ENCODE measurements at regions not wholly inside any gene's neighbourhood (a gene's known extent, or its start where the extent isn't known, plus 50 kb on each side); places are given as distances from the start of the nearest gene placed in this dataset.
"Not testable (repeated sequence)": the region's sequence is repeated elsewhere in the genome, so short reads cannot be mapped to it uniquely, and the experiment has no call there.

GRCh38 chr13:50474088-50474662 lies 369.3 kb downstream of the DLEU7 start:
- DNase-seq: no peak
- H3K27ac Mint-ChIP-seq: no peak overlapping the region
- no peak overlapping the region for H3K4me3 Mint-ChIP-seq
- no peaks in the 10 kb centered on the region for H3K9me3 Mint-ChIP-seq
- no peaks in the 10 kb centered on the region for H3K4me1 Mint-ChIP-seq
- ChIA-PET POLR2A (no interaction called here), CTCF (no interaction called here)
- peaks cover 5% of the 10 kb centered on the region for H3K27me3 Mint-ChIP-seq
- H3K36me3 Mint-ChIP-seq (ENCODE audit: low read depth): no peaks in the 10 kb centered on the region

GRCh38 chr13:50476577-50477285 lies 366.8 kb downstream of the DLEU7 start:
- H3K4me3 Mint-ChIP-seq: no peak overlapping the region
- no peak overlapping the region for H3K27ac Mint-ChIP-seq
- DNase-seq: no peak
- no peaks in the 10 kb centered on the region for H3K9me3 Mint-ChIP-seq
- CTCF ChIA-PET: no interaction called here
- POLR2A ChIA-PET: interaction anchor here (0.9 kb wide), 1 partner anchor 288 kb away, joined by 3 read pairs; no protein-coding TSS in a partner anchor
- H3K4me1 Mint-ChIP-seq: no peaks in the 10 kb centered on the region
- no peaks in the 10 kb centered on the region for H3K36me3 Mint-ChIP-seq (ENCODE audit: low read depth)
- H3K27me3 Mint-ChIP-seq: peaks cover 13% of the 10 kb centered on the region

- no peak overlapping the region for H3K27ac Mint-ChIP-seq
- no peak for DNase-seq
- H3K4me1 Mint-ChIP-seq: no peaks in the 10 kb centered on the region
- no peak overlapping the region for H3K4me3 Mint-ChIP-seq
- H3K9me3 Mint-ChIP-seq: no peaks in the 10 kb centered on the region
- H3K27me3 Mint-ChIP-seq: peaks cover 23% of the 10 kb centered on the region
- no peaks in the 10 kb centered on the region for H3K36me3 Mint-ChIP-seq (ENCODE audit: low read depth)
- ChIA-PET CTCF (no interaction called here), POLR2A (no interaction called here)
Measured at GRCh38 chr13:50481936-50482335, 361.6 kb downstream of the DLEU7 start.

- no peak overlapping the region for H3K27ac Mint-ChIP-seq
- no peaks in the 10 kb centered on the region for H3K4me1 Mint-ChIP-seq
- H3K36me3 Mint-ChIP-seq (ENCODE audit: low read depth): no peaks in the 10 kb centered on the region
- ChIA-PET CTCF (no interaction called here), POLR2A (no interaction called here)
- H3K4me3 Mint-ChIP-seq: no peak overlapping the region
- DNase-seq: no peak
- no peaks in the 10 kb centered on the region for H3K9me3 Mint-ChIP-seq
- H3K27me3 Mint-ChIP-seq: peaks cover 23% of the 10 kb centered on the region
Measured at GRCh38 chr13:50483416-50483815, 360.1 kb downstream of the DLEU7 start.

GRCh38 chr13:50484472-50485113 lies 358.9 kb downstream of the DLEU7 start:
- no peak for DNase-seq
- ChIA-PET CTCF (no interaction called here), POLR2A (no interaction called here)
- Mint-ChIP-seq H3K4me3 (no peak overlapping the region), H3K27ac (no peak overlapping the region), H3K36me3 (ENCODE audit: low read depth) (no peaks in the 10 kb centered on the region), H3K27me3 (peaks cover 25% of the 10 kb centered on the region), H3K4me1 (no peaks in the 10 kb centered on the region), H3K9me3 (no peaks in the 10 kb centered on the region)

GRCh38 chr13:50485979-50486935 lies 357.2 kb downstream of the DLEU7 start:
- Mint-ChIP-seq H3K4me3 (no peak overlapping the region), H3K4me1 (no peaks in the 10 kb centered on the region), H3K9me3 (no peaks in the 10 kb centered on the region), H3K36me3 (ENCODE audit: low read depth) (no peaks in the 10 kb centered on the region), H3K27ac (no peak overlapping the region), H3K27me3 (peaks cover 21% of the 10 kb centered on the region)
- ChIA-PET CTCF (no interaction called here), POLR2A (no interaction called here)
- DNase-seq: no peak

- H3K27ac Mint-ChIP-seq: no peak overlapping the region
- H3K36me3 Mint-ChIP-seq (ENCODE audit: low read depth): no peaks in the 10 kb centered on the region
- no peak for DNase-seq
- H3K9me3 Mint-ChIP-seq: no peaks in the 10 kb centered on the region
- ChIA-PET CTCF (interaction anchor here (2.1 kb wide), 1 partner anchor 19 kb away, joined by 4 read pairs; no protein-coding TSS in a partner anchor), POLR2A (no interaction called here)
- H3K4me1 Mint-ChIP-seq: no peaks in the 10 kb centered on the region
- H3K4me3 Mint-ChIP-seq: no peak overlapping the region
- peaks cover 4% of the 10 kb centered on the region for H3K27me3 Mint-ChIP-seq
Measured at GRCh38 chr13:50493683-50494082, 349.8 kb downstream of the DLEU7 start.

GRCh38 chr13:50494138-50494537 lies 349.4 kb downstream of the DLEU7 start:
- Mint-ChIP-seq H3K4me3 (no peak overlapping the region), H3K36me3 (ENCODE audit: low read depth) (no peaks in the 10 kb centered on the region), H3K4me1 (no peaks in the 10 kb centered on the region), H3K27ac (no peak overlapping the region), H3K9me3 (no peaks in the 10 kb centered on the region), H3K27me3 (peaks cover 4% of the 10 kb centered on the region)
- POLR2A ChIA-PET: no interaction called here
- DNase-seq: no peak
- CTCF ChIA-PET: interaction anchor here (2.1 kb wide), 1 partner anchor 18 kb away, joined by 4 read pairs; no protein-coding TSS in a partner anchor

- H3K27ac Mint-ChIP-seq; H3K4me1 Mint-ChIP-seq; H3K9me3 Mint-ChIP-seq; H3K36me3 Mint-ChIP-seq (ENCODE audit: low read depth); POLR2A ChIA-PET; H3K4me3 Mint-ChIP-seq; H3K27me3 Mint-ChIP-seq; DNase-seq; CTCF ChIA-PET: not testable (repeated sequence)
Measured at GRCh38 chr13:50503212-50503611, 340.3 kb downstream of the DLEU7 start.

GRCh38 chr13:50509167-50509566 lies 334.3 kb downstream of the DLEU7 start:
- Mint-ChIP-seq H3K36me3 (ENCODE audit: low read depth) (peaks cover 2% of the 10 kb centered on the region), H3K4me1 (no peaks in the 10 kb centered on the region), H3K27ac (no peak overlapping the region), H3K4me3 (no peak overlapping the region), H3K27me3 (no peaks in the 10 kb centered on the region), H3K9me3 (peaks cover 2% of the 10 kb centered on the region)
- POLR2A ChIA-PET: no interaction called here
- CTCF ChIA-PET: interaction anchor here (0.6 to 1.3 kb wide), 4 partner anchors 108 to 1993 kb away, joined by 3 to 4 read pairs (median 4); no protein-coding TSS in a partner anchor
- DNase-seq: no peak

- Mint-ChIP-seq H3K36me3 (ENCODE audit: low read depth) (peaks cover 2% of the 10 kb centered on the region), H3K4me3 (no peak overlapping the region), H3K9me3 (peaks cover 2% of the 10 kb centered on the region), H3K27ac (no peak overlapping the region), H3K4me1 (no peaks in the 10 kb centered on the region), H3K27me3 (no peaks in the 10 kb centered on the region)
- POLR2A ChIA-PET: no interaction called here
- CTCF ChIA-PET: interaction anchor here (0.6 to 1.3 kb wide), 2 partner anchors 320 to 338 kb away, joined by 3 read pairs; no protein-coding TSS in a partner anchor
- no peak for DNase-seq
Measured at GRCh38 chr13:50509771-50510441, 333.6 kb downstream of the DLEU7 start.

- POLR2A ChIA-PET; H3K27me3 Mint-ChIP-seq; H3K4me3 Mint-ChIP-seq; DNase-seq; H3K36me3 Mint-ChIP-seq (ENCODE audit: low read depth); H3K4me1 Mint-ChIP-seq; H3K9me3 Mint-ChIP-seq; H3K27ac Mint-ChIP-seq: not testable (repeated sequence)
- CTCF ChIA-PET: interaction anchor here (1.8 kb wide), 1 partner anchor 401 kb away, joined by 4 read pairs; no protein-coding TSS in a partner anchor
Measured at GRCh38 chr13:50510885-50511545, 332.5 kb downstream of the DLEU7 start.
